IPS-18c (cell line): ENCODE measurements at regions not wholly inside any gene's neighbourhood (a gene's known extent, or its start where the extent isn't known, plus 50 kb on each side); places are given as distances from the start of the nearest gene placed in this dataset.

Experiments
- H3K4me3 ChIP-seq: 2 replicates; pipeline ENCODE4 v1.7.0; 2013; ENCODE audit warnings: low read depth, mild to moderate bottlenecking, low read length, moderate library complexity; ENCODE audit not compliant: insufficient read depth
- H3K9me3 ChIP-seq: one replicate; pipeline ENCODE4 v1.6.1; 2013; ENCODE audit warnings: mild to moderate bottlenecking, low read length, moderate library complexity; ENCODE audit not compliant: control insufficient read depth, insufficient read depth

DNA sequence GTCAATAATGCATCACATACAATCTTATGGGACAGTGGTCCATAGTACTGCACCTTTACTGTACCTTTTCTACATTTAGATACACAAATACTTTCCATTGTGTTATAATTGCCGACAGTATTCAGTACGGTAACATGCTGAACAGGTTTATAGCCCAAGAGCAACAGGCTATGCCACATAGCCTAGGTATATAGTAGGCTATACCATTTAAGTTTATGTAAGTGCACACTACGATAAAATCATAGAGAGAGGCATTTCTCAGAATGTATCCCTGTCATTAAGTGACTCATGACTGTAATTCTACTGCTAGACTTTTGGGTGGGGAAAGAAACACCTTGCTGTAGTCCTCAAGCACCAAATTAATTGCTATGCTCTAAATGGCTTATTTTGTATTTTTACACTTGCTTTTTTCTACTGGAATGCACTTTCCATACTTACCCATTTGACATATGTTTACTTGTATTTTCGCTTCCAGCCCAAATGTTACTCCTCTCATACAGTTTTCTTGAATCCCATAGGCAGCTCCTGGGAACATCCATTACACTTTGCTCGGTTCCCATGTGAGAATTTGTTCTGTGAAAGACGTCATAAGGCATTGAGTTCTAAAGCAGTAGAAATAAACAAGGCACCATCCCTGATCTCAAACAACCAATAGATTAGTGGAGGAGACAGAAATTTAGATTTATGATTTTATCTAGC, 714.0 kb upstream of the ID2 start:
- H3K9me3 ChIP-seq = no peaks in the 10 kb centered on the region

GRCh38 chr2:7969756-7970515, 711.9 kb upstream of the ID2 start:
- H3K4me3 ChIP-seq = no peak overlapping the region
- no peaks in the 10 kb centered on the region for H3K9me3 ChIP-seq

More for the DNA sequence above, 714.0 kb upstream of the ID2 start:
- H3K4me3 ChIP-seq = no peak overlapping the region

DNA sequence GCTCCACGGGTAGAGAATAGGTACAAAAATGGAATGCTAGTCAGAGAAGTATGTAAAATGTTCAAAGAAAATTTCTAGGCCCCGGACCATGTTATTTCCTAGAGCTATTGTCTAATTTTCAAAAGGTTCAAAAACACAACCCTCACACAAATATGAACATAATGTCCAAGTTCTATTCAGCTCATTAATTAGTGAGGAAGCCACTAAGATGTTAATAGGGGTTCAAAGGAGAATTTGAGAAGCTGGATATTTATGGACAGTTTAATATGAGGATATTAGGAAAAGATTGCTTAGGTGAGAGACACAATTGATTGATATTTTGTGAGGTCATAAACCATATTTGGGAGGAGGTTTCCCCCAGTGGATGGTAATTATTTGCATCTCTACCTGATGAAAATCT, 710.6 kb upstream of the ID2 start:
- H3K9me3 ChIP-seq = no peaks in the 10 kb centered on the region
- no peak overlapping the region for H3K4me3 ChIP-seq

GRCh38 chr2:7971841-7972240, 710.0 kb upstream of the ID2 start:
- Histone ChIP-seq H3K9me3 (no peaks in the 10 kb centered on the region), H3K4me3 (no peak overlapping the region)

- no peak overlapping the region for H3K4me3 ChIP-seq
- H3K9me3 ChIP-seq = no peaks in the 10 kb centered on the region
Measured at GRCh38 chr2:7972670-7973069, 709.2 kb upstream of the ID2 start.

- Histone ChIP-seq H3K4me3 (no peak overlapping the region), H3K9me3 (no peaks in the 10 kb centered on the region)
Measured at GRCh38 chr2:7973801-7974480, 707.9 kb upstream of the ID2 start.

GRCh38 chr2:7974936-7975335, 706.9 kb upstream of the ID2 start:
- no peak overlapping the region for H3K4me3 ChIP-seq

GRCh38 chr2:7976206-7976605, 705.6 kb upstream of the ID2 start:
- Histone ChIP-seq H3K9me3 (no peaks in the 10 kb centered on the region), H3K4me3 (no peak overlapping the region)

More at GRCh38 chr2:7974936-7975335, 706.9 kb upstream of the ID2 start:
- H3K9me3 ChIP-seq = no peaks in the 10 kb centered on the region

GRCh38 chr2:7977981-7978380, 703.9 kb upstream of the ID2 start:
- H3K4me3 ChIP-seq = no peak overlapping the region
- no peaks in the 10 kb centered on the region for H3K9me3 ChIP-seq

DNA sequence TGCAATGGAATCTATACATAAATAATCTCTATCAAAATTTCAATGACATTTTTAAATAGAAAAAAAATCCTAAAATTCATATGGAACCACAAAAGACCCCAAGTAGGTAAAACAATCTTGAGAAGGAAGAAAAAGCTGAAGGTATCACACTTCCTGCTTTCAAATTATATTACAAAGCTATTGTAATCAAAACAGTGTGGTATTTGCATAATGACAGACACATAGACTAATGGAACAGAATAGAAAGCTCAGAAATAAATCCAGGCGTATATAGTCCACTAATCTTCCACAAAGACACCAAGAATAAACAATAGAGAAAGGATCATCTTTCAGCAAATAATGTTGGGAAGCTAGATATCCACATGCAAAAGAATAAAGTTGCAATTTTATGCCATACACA, 699.8 kb upstream of the ID2 start:
- H3K9me3 ChIP-seq = no peaks in the 10 kb centered on the region

GRCh38 chr2:7983451-7983850, 698.4 kb upstream of the ID2 start:
- H3K4me3 ChIP-seq = no peak overlapping the region

More for the DNA sequence above, 699.8 kb upstream of the ID2 start:
- H3K4me3 ChIP-seq = no peak overlapping the region

DNA sequence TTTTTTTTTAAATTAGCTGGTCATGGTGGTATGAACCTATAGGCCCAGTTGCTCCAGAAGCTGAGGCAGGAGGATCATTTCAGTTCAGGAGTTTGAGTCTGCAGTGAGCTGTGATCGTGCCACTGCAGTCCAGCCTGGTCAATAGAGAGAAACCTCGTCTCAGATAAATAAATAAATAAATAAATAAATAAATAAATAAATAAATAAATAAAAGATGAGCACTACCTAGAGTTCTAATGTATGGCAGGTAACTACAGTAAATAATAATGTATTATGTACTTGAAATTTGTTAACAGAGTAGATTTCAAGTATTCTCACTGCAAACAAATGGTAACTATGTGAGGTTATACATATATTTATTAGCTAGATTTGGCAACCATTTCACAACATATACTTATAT, 697.9 kb upstream of the ID2 start:
- Histone ChIP-seq H3K4me3 (no peak overlapping the region), H3K9me3 (no peaks in the 10 kb centered on the region)

More at GRCh38 chr2:7983451-7983850, 698.4 kb upstream of the ID2 start:
- no peaks in the 10 kb centered on the region for H3K9me3 ChIP-seq

GRCh38 chr2:7984693-7985353, 697.0 kb upstream of the ID2 start:
- no peak overlapping the region for H3K4me3 ChIP-seq
- H3K9me3 ChIP-seq = no peaks in the 10 kb centered on the region

- H3K9me3 ChIP-seq = no peaks in the 10 kb centered on the region
Measured at GRCh38 chr2:7986431-7986830, 695.4 kb upstream of the ID2 start.

GRCh38 chr2:7987992-7988391, 693.9 kb upstream of the ID2 start:
- no peak overlapping the region for H3K4me3 ChIP-seq

More at GRCh38 chr2:7986431-7986830, 695.4 kb upstream of the ID2 start:
- no peak overlapping the region for H3K4me3 ChIP-seq

GRCh38 chr2:7988440-7988839, 693.4 kb upstream of the ID2 start:
- Histone ChIP-seq H3K4me3 (no peak overlapping the region), H3K9me3 (no peaks in the 10 kb centered on the region)

More at GRCh38 chr2:7987992-7988391, 693.9 kb upstream of the ID2 start:
- no peaks in the 10 kb centered on the region for H3K9me3 ChIP-seq

DNA sequence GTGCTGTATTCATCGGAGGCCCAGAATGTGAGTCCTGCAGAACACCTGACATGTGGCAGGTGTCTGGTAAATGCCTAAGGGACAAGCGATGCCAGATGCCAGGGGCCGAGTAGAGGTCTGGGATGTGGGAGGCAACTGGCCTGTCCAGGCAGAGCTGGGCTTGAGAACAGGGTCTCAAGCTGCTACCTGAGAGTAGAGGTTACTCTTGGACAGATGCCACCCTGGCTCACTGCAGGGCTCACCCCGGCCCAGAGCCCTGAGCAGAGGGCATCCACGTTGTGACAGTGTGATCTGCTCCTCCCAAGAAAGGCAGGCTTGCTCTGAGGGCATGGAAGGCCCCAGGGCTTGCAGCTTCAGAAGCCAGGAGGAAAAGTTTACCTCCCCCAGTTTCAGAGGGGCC, 692.0 kb upstream of the ID2 start:
- no peaks in the 10 kb centered on the region for H3K9me3 ChIP-seq

More for the DNA sequence above, 692.0 kb upstream of the ID2 start:
- no peak overlapping the region for H3K4me3 ChIP-seq
